ENCODE measurements at regions not wholly inside any gene's neighbourhood (a gene's known extent, or its start where the extent isn't known, plus 50 kb on each side); places are given as distances from the start of the nearest gene placed in this dataset.

DNA sequence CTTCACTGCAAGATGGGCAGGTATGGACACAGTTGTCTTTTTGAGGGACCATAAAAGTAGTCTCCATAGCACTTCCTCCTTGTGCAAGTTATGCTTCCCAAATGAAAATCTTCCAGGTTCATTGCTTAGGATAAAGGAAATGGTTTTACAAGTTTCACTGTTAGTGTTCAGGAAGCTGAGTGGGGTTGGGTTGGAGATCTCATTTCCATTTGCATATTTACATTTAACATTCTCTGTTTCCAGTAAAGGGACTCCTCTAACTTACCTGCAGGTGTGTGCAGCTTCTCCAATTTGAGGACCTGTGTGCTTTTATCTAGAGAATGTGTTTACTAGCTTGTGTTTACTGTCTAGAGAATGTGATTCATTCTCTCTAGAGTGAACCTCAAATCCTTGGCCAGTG is 141.3 kb upstream of the POU2AF2 start:
- in situ Hi-C loops (cut with HindIII; ENCODE audit: low pct_unique_long_range_greater_than_20kb, low sequenced_read_pairs): no loop called here
- no peak for TF ChIP-seq JUND (IDR thresholded peaks at IDR 0.05; ENCODE audit: low read depth)
- no peak for DNase-seq (ENCODE audit: low read depth in 1 of 2, low spot score in 1 of 2)

- in situ Hi-C loops (cut with HindIII; ENCODE audit: low pct_unique_long_range_greater_than_20kb, low sequenced_read_pairs): no loop called here
- DNase-seq (ENCODE audit: low read depth in 1 of 2, low spot score in 1 of 2): no peak
- no peak for TF ChIP-seq JUND (IDR thresholded peaks at IDR 0.05; ENCODE audit: low read depth)
Observed at GRCh38 chr11:111101881-111102280, 143.6 kb upstream of the POU2AF2 start.

DNA sequence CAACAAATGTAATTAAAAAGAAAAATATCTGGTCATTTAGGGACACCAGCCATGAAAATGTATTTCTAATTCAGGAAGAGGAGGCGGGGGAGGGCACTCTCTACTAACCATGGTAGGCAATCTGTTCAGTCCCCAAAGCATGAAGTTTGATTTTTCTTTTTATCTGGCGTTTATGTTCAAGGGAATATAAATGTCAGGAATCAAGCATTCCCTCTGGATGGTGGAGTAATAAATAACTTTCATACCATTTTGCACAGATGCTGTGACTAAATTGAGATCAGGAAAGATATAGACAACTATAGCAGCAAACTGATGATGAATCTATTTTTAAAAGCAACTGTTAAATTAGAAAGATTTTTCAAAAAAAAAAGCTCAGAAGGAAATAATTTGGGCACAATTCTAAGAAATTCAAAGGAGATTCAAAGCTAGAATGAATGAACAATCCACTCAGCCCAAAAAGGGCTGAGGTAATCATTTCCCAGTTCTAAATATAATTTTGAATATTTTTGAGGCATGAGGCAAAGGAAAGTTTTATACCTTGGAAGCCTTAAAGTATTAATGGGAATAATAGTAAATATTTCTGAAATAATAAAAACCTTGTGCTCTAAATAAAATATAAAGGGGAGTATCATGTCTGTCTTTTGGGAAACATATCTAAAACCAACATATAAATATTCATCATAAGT is 146.4 kb upstream of the POU2AF2 start:
- TF ChIP-seq JUND (IDR thresholded peaks at IDR 0.05; ENCODE audit: low read depth): no peak
- DNase-seq (ENCODE audit: low read depth in 1 of 2, low spot score in 1 of 2): no peak
- in situ Hi-C loops (cut with HindIII; ENCODE audit: low pct_unique_long_range_greater_than_20kb, low sequenced_read_pairs): no loop called here

- in situ Hi-C loops (cut with HindIII; ENCODE audit: low pct_unique_long_range_greater_than_20kb, low sequenced_read_pairs): no loop called here
- no peak for DNase-seq (ENCODE audit: low read depth in 1 of 2, low spot score in 1 of 2)
- no peak for TF ChIP-seq JUND (IDR thresholded peaks at IDR 0.05; ENCODE audit: low read depth)
Observed at GRCh38 chr11:111098091-111098490, 147.4 kb upstream of the POU2AF2 start.

DNA sequence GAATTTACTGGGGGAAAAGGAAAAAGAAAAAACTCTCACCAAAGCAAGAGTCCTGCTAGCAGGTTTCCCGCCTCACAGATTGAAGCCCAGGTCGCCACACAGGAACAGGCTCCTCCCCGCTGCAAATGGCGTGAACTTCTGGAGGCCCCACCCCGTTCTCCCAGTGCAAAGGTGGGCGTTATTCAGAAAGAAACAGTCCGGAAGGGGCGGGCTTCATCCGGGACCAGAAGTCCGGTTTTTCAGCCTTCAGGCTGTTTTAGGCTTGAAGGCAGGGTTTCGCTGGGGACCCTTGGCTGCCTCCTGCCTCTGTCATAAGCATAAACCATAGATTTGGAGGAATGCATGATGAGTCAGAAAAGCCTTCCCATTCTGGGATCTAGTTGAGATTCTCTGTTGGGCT is 148.3 kb upstream of the POU2AF2 start:
- no peak for TF ChIP-seq JUND (IDR thresholded peaks at IDR 0.05; ENCODE audit: low read depth)
- DNase-seq (ENCODE audit: low read depth in 1 of 2, low spot score in 1 of 2): peak in 1 of 2 experiments; percentile 75
- in situ Hi-C loops (cut with HindIII; ENCODE audit: low pct_unique_long_range_greater_than_20kb, low sequenced_read_pairs): no loop called here

DNA sequence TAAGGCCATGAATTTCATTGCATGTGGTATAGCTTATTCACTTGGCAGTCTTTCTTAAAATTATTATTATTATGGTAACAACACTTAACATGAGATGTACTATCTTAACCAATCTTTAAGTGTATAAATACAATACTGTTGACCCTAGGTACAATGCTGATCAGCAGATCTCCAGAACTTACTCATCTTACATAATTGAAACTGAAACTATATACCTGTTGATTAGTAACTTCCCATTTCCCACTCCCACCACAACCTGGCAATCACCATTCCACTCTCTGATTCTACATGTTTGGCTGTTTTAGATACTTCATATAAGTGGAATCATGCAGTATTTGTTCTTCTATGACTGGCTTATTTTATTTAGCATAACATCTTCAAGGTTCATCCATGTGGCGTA is 150.2 kb upstream of the POU2AF2 start:
- DNase-seq (ENCODE audit: low read depth in 1 of 2, low spot score in 1 of 2): no peak
- in situ Hi-C loops (cut with HindIII; ENCODE audit: low pct_unique_long_range_greater_than_20kb, low sequenced_read_pairs): no loop called here
- no peak for TF ChIP-seq JUND (IDR thresholded peaks at IDR 0.05; ENCODE audit: low read depth)

DNA sequence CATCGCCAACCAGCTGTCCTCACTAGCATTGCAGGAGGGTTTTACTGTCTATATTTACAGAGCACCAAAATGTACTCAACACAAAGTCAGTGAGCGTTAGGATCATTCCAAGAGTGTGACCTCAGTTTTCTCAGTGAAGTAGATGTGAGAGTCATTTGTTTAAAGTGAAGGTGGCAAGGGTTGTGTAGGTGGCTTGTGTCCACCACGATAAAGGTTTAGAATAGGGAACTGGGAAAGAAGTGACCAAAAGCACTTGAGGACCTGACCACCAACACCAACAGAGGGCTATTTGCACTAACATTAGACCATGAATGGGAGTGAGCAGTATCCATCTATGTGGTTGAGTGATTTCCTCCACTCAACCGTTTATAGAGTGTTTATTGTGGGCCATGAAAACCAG is 152.5 kb upstream of the POU2AF2 start:
- DNase-seq (ENCODE audit: low read depth in 1 of 2, low spot score in 1 of 2): no peak
- in situ Hi-C loops (cut with HindIII; ENCODE audit: low pct_unique_long_range_greater_than_20kb, low sequenced_read_pairs): no loop called here
- TF ChIP-seq JUND (IDR thresholded peaks at IDR 0.05; ENCODE audit: low read depth): no peak

- no peak for TF ChIP-seq JUND (IDR thresholded peaks at IDR 0.05; ENCODE audit: low read depth)
- no peak for DNase-seq (ENCODE audit: low read depth in 1 of 2, low spot score in 1 of 2)
- in situ Hi-C loops (cut with HindIII; ENCODE audit: low pct_unique_long_range_greater_than_20kb, low sequenced_read_pairs): no loop called here
Observed at GRCh38 chr11:111091321-111091938, 154.1 kb upstream of the POU2AF2 start.

DNA sequence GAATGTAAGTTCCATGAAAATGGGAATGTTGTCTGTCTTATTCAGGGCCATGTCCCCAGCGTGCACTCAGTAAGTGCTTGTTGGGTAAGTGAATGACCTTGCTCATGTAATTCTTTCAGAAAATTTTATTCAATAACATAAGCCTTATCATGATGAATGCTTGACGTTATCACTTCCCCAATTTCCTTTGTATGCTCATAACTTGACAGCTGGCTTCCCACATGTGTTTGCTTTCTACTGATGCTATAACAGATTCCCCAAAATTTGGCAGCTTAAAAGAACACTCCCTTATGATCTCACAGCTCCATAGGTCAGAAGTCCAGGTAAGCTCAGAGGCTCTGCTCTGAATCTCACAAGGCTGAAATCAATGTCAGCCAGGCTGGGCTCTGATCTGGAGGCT is 155.8 kb upstream of the POU2AF2 start:
- in situ Hi-C loops (cut with HindIII; ENCODE audit: low pct_unique_long_range_greater_than_20kb, low sequenced_read_pairs): no loop called here
- TF ChIP-seq JUND (IDR thresholded peaks at IDR 0.05; ENCODE audit: low read depth): no peak

DNA sequence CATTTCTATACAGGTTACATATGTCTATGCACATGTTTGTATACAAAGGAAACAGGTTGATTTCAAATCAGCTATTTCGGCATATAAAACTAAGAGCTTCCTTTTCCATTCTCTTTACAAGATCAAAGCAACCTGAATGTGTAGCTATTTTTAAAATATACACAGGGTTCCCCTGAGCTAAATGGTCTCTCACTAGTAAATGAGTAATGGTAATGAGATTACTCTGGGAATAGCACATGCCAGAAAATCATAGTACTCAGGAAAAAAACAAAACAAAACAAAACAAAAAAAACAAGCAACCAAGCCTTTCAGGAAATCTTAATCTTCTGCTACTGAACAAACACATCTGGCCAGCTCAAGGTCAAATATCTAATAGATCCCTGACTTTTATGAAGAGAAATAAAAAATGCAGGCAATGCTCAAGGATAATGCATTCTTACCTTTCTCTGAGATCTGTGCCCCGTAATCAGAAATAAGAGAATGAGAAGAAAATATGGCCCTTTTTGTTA is 156.6 kb upstream of the POU2AF2 start:
- no peak for TF ChIP-seq JUND (IDR thresholded peaks at IDR 0.05; ENCODE audit: low read depth)
- in situ Hi-C loops (cut with HindIII; ENCODE audit: low pct_unique_long_range_greater_than_20kb, low sequenced_read_pairs): no loop called here

More for the DNA sequence above, 155.8 kb upstream of the POU2AF2 start:
- no peak for DNase-seq (ENCODE audit: low read depth in 1 of 2, low spot score in 1 of 2)

GRCh38 chr11:111086058-111086457 is 159.5 kb upstream of the POU2AF2 start:
- in situ Hi-C loops (cut with HindIII; ENCODE audit: low pct_unique_long_range_greater_than_20kb, low sequenced_read_pairs): no loop called here
- no peak for DNase-seq (ENCODE audit: low read depth in 1 of 2, low spot score in 1 of 2)

More for the DNA sequence above, 156.6 kb upstream of the POU2AF2 start:
- no peak for DNase-seq (ENCODE audit: low read depth in 1 of 2, low spot score in 1 of 2)

GRCh38 chr11:111082664-111083063 is 162.9 kb upstream of the POU2AF2 start:
- TF ChIP-seq JUND (IDR thresholded peaks at IDR 0.05; ENCODE audit: low read depth): no peak
- DNase-seq (ENCODE audit: low read depth in 1 of 2, low spot score in 1 of 2): no peak
- in situ Hi-C loops (cut with HindIII; ENCODE audit: low pct_unique_long_range_greater_than_20kb, low sequenced_read_pairs): no loop called here

More at GRCh38 chr11:111086058-111086457, 159.5 kb upstream of the POU2AF2 start:
- TF ChIP-seq JUND (IDR thresholded peaks at IDR 0.05; ENCODE audit: low read depth): no peak

DNA sequence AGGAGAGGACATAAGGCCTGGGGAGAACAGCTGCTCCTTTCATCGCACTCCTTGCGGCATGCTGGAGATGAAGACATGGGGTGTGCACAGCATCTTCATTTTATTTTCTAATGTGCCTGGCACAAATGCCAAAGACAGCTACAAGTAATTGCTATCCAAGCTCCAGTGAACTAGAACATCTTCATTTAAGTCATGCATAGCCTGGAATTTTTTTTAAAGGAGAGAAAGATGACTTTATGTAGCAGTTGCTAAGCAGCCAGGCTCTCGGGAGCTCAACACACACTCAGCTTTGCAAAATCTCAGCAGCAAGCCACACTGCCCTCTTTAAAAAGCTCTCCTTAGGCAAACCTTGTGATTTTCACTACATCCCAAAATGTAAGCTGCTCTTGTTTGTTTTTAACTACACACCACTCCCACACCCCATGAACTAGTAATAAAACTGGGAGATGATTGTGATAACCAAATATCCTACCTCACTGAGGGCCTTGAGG is 164.5 kb upstream of the POU2AF2 start:
- no peak for DNase-seq (ENCODE audit: low read depth in 1 of 2, low spot score in 1 of 2)

More for the DNA sequence above, 164.5 kb upstream of the POU2AF2 start:
- TF ChIP-seq JUND (IDR thresholded peaks at IDR 0.05; ENCODE audit: low read depth): no peak
- in situ Hi-C loops (cut with HindIII; ENCODE audit: low pct_unique_long_range_greater_than_20kb, low sequenced_read_pairs): no loop called here

Measured in T47D (cell line).